ENCODE measurements at regions not wholly inside any gene's neighbourhood (a gene's known extent, or its start where the extent isn't known, plus 50 kb on each side); places are given as distances from the start of the nearest gene placed in this dataset.
A peak's percentile ranks its signal among the peaks of the same experiment; 100 is the strongest.
"Not testable (repeated sequence)": the region's sequence is repeated elsewhere in the genome, so short reads cannot be mapped to it uniquely, and the experiment has no call there.

GRCh38 chr2:212913640-212914306 lies 237.6 kb downstream of the IKZF2 start:
- DNase-seq (ENCODE audit: low read depth) = no peak

GRCh38 chr2:212912445-212913103 lies 238.8 kb downstream of the IKZF2 start:
- peak; percentile 54 for DNase-seq (ENCODE audit: low read depth)

- DNase-seq (ENCODE audit: low read depth) = no peak
Observed at GRCh38 chr2:212911011-212911410, 240.4 kb downstream of the IKZF2 start.

- no peak for DNase-seq (ENCODE audit: low read depth)
Observed at GRCh38 chr2:212908682-212909435, 242.6 kb downstream of the IKZF2 start.

GRCh38 chr2:212908031-212908430 lies 243.4 kb downstream of the IKZF2 start:
- no peak for DNase-seq (ENCODE audit: low read depth)

- no peak for DNase-seq (ENCODE audit: low read depth)
Observed at GRCh38 chr2:212906620-212907019, 244.8 kb downstream of the IKZF2 start.

GRCh38 chr2:212905640-212906201 lies 245.7 kb downstream of the IKZF2 start:
- DNase-seq (ENCODE audit: low read depth) = no peak

- no peak for DNase-seq (ENCODE audit: low read depth)
Observed at GRCh38 chr2:212904646-212905045, 246.8 kb downstream of the IKZF2 start.

- DNase-seq (ENCODE audit: low read depth) = no peak
Observed at GRCh38 chr2:212903413-212903812, 248.0 kb downstream of the IKZF2 start.

GRCh38 chr2:212902421-212902820 lies 249.0 kb downstream of the IKZF2 start:
- no peak for DNase-seq (ENCODE audit: low read depth)

- DNase-seq (ENCODE audit: low read depth) = no peak
Observed at GRCh38 chr2:212901604-212902275, 249.7 kb downstream of the IKZF2 start.

GRCh38 chr2:212900715-212901114 lies 250.7 kb downstream of the IKZF2 start:
- no peak for DNase-seq (ENCODE audit: low read depth)

GRCh38 chr2:212898011-212898410 lies 253.4 kb downstream of the IKZF2 start:
- DNase-seq (ENCODE audit: low read depth) = peak; percentile 77

- DNase-seq (ENCODE audit: low read depth) = peak; percentile 72
Observed at GRCh38 chr2:212897296-212897695, 254.1 kb downstream of the IKZF2 start.

- DNase-seq (ENCODE audit: low read depth) = no peak
Observed at GRCh38 chr2:212894026-212894425, 257.4 kb downstream of the IKZF2 start.

- DNase-seq (ENCODE audit: low read depth) = no peak
Observed at GRCh38 chr2:212893216-212893615, 258.2 kb downstream of the IKZF2 start.

GRCh38 chr2:212892193-212892592 lies 259.2 kb downstream of the IKZF2 start:
- no peak for DNase-seq (ENCODE audit: low read depth)

- no peak for DNase-seq (ENCODE audit: low read depth)
Observed at GRCh38 chr2:212891580-212891979, 259.8 kb downstream of the IKZF2 start.

- no peak for DNase-seq (ENCODE audit: low read depth)
Observed at GRCh38 chr2:212882626-212883025, 268.8 kb downstream of the IKZF2 start.

GRCh38 chr2:212876556-212876955 lies 274.9 kb downstream of the IKZF2 start:
- DNase-seq (ENCODE audit: low read depth) = not testable (repeated sequence)

GRCh38 chr2:212875950-212876349 lies 275.5 kb downstream of the IKZF2 start:
- DNase-seq (ENCODE audit: low read depth) = not testable (repeated sequence)

- DNase-seq (ENCODE audit: low read depth) = no peak
Observed at GRCh38 chr2:212873256-212873655, 278.2 kb downstream of the IKZF2 start.
